ENCODE measurements at regions not wholly inside any gene's neighbourhood (a gene's known extent, or its start where the extent isn't known, plus 50 kb on each side); places are given as distances from the start of the nearest gene placed in this dataset.

GRCh38 chr2:53182601-53183000, 585.0 kb upstream of the CHAC2 start:
- TF ChIP-seq CTCF (IDR thresholded peaks at IDR 0.05; ENCODE audit: low read depth, low read length, poor library complexity, severe bottlenecking) = no peak
- no peak for TF ChIP-seq EZH2phosphoT487 (IDR thresholded peaks at IDR 0.05; ENCODE audit: borderline replicate concordance, low read length)

All from DOHH2 (cell line).